Gastroesophageal sphincter (tissue), 4 donors: ENCODE measurements at regions not wholly inside any gene's neighbourhood (a gene's known extent, or its start where the extent isn't known, plus 50 kb on each side); places are given as distances from the start of the nearest gene placed in this dataset.

Source experiments
- ATAC-seq: fragments of 150-250 bp; one replicate; pipeline ENCODE4 v1.9.1; 2016; ENCODE audit warnings: mild to moderate bottlenecking, moderate library complexity
- H3K27ac ChIP-seq, 4 donors: fragments of 200-600 bp; sonication (generic) in 3 of 4; 1 replicate in 3 of 4; 2 replicates in 1 of 4; pipeline ENCODE4 v1.5.1; 2016 to 2019
- H3K27me3 ChIP-seq: fragments of 200-600 bp; sonication (generic); one replicate; pipeline ENCODE4 v1.5.1; 2019
- H3K36me3 ChIP-seq, 2 donors: fragments of 200-600 bp; sonication (generic); one replicate each; pipeline ENCODE4 v1.5.1; 2019; ENCODE audit warnings: control low read depth in 1 of 2
- H3K4me1 ChIP-seq, 3 donors: fragments of 200-600 bp; sonication (generic); 1 replicate in 2 of 3; 2 replicates in 1 of 3; pipeline ENCODE4 v1.5.1; 2016 to 2019; ENCODE audit warnings: control low read depth in 2 of 3
- H3K4me3 ChIP-seq, 2 donors: fragments of 200-600 bp; sonication (generic); one replicate each; pipeline ENCODE4 v1.5.1; 2019; ENCODE audit warnings: mild to moderate bottlenecking in 1 of 2, moderate library complexity in 1 of 2
- H3K9me3 ChIP-seq, 3 donors: fragments of 200-600 bp; sonication (generic); one replicate each; pipeline ENCODE4 v1.5.1; 2017 to 2019; ENCODE audit warnings: control low read depth in 2 of 3
- CTCF ChIP-seq, 4 experiments: fragments of 200-600 bp in 2 of 4; fragments of 450-650 bp in 2 of 4; sonication (generic) in 1 of 4; IDR thresholded peaks; one replicate each; pipeline ENCODE4 v1.5.1; 2017 to 2019; ENCODE audit warnings: antibody characterized with exemption in 4 of 4, mild to moderate bottlenecking in 2 of 4, moderate library complexity in 2 of 4
- EP300 ChIP-seq: sonication (generic); formaldehyde crosslinking; IDR thresholded peaks from one replicate; pipeline ENCODE4 v1.6.1; 2017; ENCODE audit warnings: antibody characterized with exemption, mild to moderate bottlenecking
- POLR2A ChIP-seq, 2 donors: fragments of 450-650 bp; IDR thresholded peaks; one replicate each; pipeline ENCODE4 v1.6.1; 2017; ENCODE audit warnings: antibody characterized with exemption in 2 of 2, mild to moderate bottlenecking in 2 of 2, moderate library complexity in 1 of 2
- POLR2AphosphoS5 ChIP-seq: sonication (generic); formaldehyde crosslinking; IDR thresholded peaks from one replicate; pipeline ENCODE4 v1.6.1; 2017; ENCODE audit warnings: antibody characterized with exemption
- WGBS, 2 donors: methylation state at CpG; one replicate each; pipeline ENCODE4 v1.1.5; 2018; ENCODE audit warnings: low coverage in 1 of 2; 5-methylcytosine and 5-hydroxymethylcytosine counted together

- H3K27ac ChIP-seq = no peak overlapping the region
- TF ChIP-seq EP300 (no peak), POLR2AphosphoS5 (no peak), POLR2A (IDR thresholded peaks at IDR 0.05) (no peak), CTCF (IDR thresholded peaks at IDR 0.05) (no peak)
- peaks cover 0 to 8% (median 4%) of the 10 kb centered on the region in 3 donors for H3K4me1 ChIP-seq
- ATAC-seq = no peak
- H3K27me3 ChIP-seq = no peaks in the 10 kb centered on the region
- H3K9me3 ChIP-seq = no peaks in the 10 kb centered on the region
- H3K4me3 ChIP-seq = no peak overlapping the region
- H3K36me3 ChIP-seq = no peaks in the 10 kb centered on the region
- 0 to 59% methylated on average over 1 to 7 of the region's 8 CpGs for WGBS, 2 donors
Observed at GRCh38 chr4:54913751-54914526, 211.5 kb downstream of the KDR start.

GRCh38 chr4:54912155-54912554, 213.2 kb downstream of the KDR start:
- Histone ChIP-seq H3K9me3 (no peaks in the 10 kb centered on the region), H3K4me3 (no peak overlapping the region), H3K27me3 (no peaks in the 10 kb centered on the region), H3K4me1 (peaks cover 0 to 8% (median 4%) of the 10 kb centered on the region in 3 donors), H3K27ac (no peak overlapping the region), H3K36me3 (no peaks in the 10 kb centered on the region)
- 96 to 100% methylated on average over 3 of the region's 3 CpGs for WGBS, 2 donors
- TF ChIP-seq EP300 = no peak
- no peak for ATAC-seq

- H3K9me3 ChIP-seq = peaks cover 0 to 6% (median 0%) of the 10 kb centered on the region in 3 donors
- TF ChIP-seq EP300 (no peak), CTCF (IDR thresholded peaks at IDR 0.05) (no peak), POLR2A (IDR thresholded peaks at IDR 0.05) (no peak), POLR2AphosphoS5 (no peak)
- no peaks in the 10 kb centered on the region for H3K36me3 ChIP-seq
- WGBS, 2 donors = 40 to 85% methylated on average over 1 to 2 of the region's 2 CpGs
- ATAC-seq = no peak
- H3K4me1 ChIP-seq = peaks cover 0 to 8% (median 4%) of the 10 kb centered on the region in 3 donors
- H3K27ac ChIP-seq = no peak overlapping the region
- no peak overlapping the region for H3K4me3 ChIP-seq
- H3K27me3 ChIP-seq = no peaks in the 10 kb centered on the region
Observed at GRCh38 chr4:54909961-54910360, 215.4 kb downstream of the KDR start.

GRCh38 chr4:54908763-54909162, 216.6 kb downstream of the KDR start:
- no peak for ATAC-seq
- Histone ChIP-seq H3K9me3 (peaks cover 0 to 6% (median 0%) of the 10 kb centered on the region in 3 donors), H3K27ac (no peak overlapping the region), H3K27me3 (no peaks in the 10 kb centered on the region), H3K4me3 (no peak overlapping the region), H3K36me3 (no peaks in the 10 kb centered on the region), H3K4me1 (peaks cover 0 to 3% (median 1%) of the 10 kb centered on the region in 3 donors)
- 67 to 83% methylated on average over 2 of the region's 3 CpGs for WGBS, 2 donors
- no peak for TF ChIP-seq CTCF (IDR thresholded peaks at IDR 0.05)
- no peak for TF ChIP-seq EP300
- no peak for TF ChIP-seq POLR2AphosphoS5
- TF ChIP-seq POLR2A (IDR thresholded peaks at IDR 0.05) = no peak

GRCh38 chr4:54904953-54905352, 220.4 kb downstream of the KDR start:
- H3K4me1 ChIP-seq = no peaks in the 10 kb centered on the region
- no peak overlapping the region for H3K27ac ChIP-seq
- H3K36me3 ChIP-seq = no peaks in the 10 kb centered on the region
- H3K4me3 ChIP-seq = no peak overlapping the region
- ATAC-seq = no peak
- no peak for TF ChIP-seq EP300
- no peak for TF ChIP-seq POLR2AphosphoS5
- TF ChIP-seq CTCF (IDR thresholded peaks at IDR 0.05) = no peak
- TF ChIP-seq POLR2A (IDR thresholded peaks at IDR 0.05) = no peak
- H3K27me3 ChIP-seq = no peaks in the 10 kb centered on the region
- H3K9me3 ChIP-seq = peaks cover 0 to 6% (median 0%) of the 10 kb centered on the region in 3 donors
- 75 to 86% methylated on average over 1 of the region's 2 CpGs for WGBS, 2 donors
